B cell (primary cell): ENCODE measurements at regions not wholly inside any gene's neighbourhood (a gene's known extent, or its start where the extent isn't known, plus 50 kb on each side); places are given as distances from the start of the nearest gene placed in this dataset.

ENCODE experiments used
- ATAC-seq: fragments of 200-7000 bp; cut with Tn5 transposase; one replicate; pipeline ENCODE4 v1.10.0; 2021; ENCODE audit warnings: low read depth, mild to moderate bottlenecking, moderate number of reproducible peaks, moderate library complexity
- CTCF ChIA-PET: fragments of 350-600 bp; sonication (Branson Sonifier 250); formaldehyde crosslinking; loops from one replicate; lab custom pipeline; 2021; ENCODE audit warnings: antibody characterized with exemption, inconsistent platforms; lab: Charles Lee
- POLR2A ChIA-PET: fragments of 350-600 bp; sonication (Branson Sonifier 250); formaldehyde crosslinking; loops from one replicate; lab custom pipeline; 2021; ENCODE audit warnings: antibody characterized with exemption; lab: Charles Lee
- DNase-seq: peaks from one replicate; pipeline ENCODE4 v3.0.0; 2013
- H2AFZ ChIP-seq: 2 replicates; pipeline ENCODE4 v1.6.1; 2012; ENCODE audit warnings: mild to moderate bottlenecking, low read depth, low read length; ENCODE audit not compliant: insufficient read depth, poor library complexity, severe bottlenecking
- H3K27ac ChIP-seq, 2 donors: 1 replicate in 1 of 2; 2 replicates in 1 of 2; pipeline ENCODE4 v1.5.1; 2012 to 2013; ENCODE audit warnings: low read length in 2 of 2, mild to moderate bottlenecking in 2 of 2, moderate library complexity in 1 of 2
- H3K27me3 ChIP-seq, 4 experiments: fragments of 200-600 bp in 1 of 4; sonication (generic) in 1 of 4; replicated peaks in 1 of 4; 1 replicate in 2 of 4; 2 replicates in 2 of 4; pipeline versions ENCODE4 v1.6.1 to v1.7.0; 2013 to 2016; ENCODE audit warnings: low read length in 3 of 4, mild to moderate bottlenecking in 2 of 4, mixed read lengths in 1 of 4, moderate library complexity in 1 of 4; ENCODE audit not compliant: insufficient read depth in 4 of 4, control insufficient read depth in 3 of 4; ENCODE audit errors: control extremely low read depth in 1 of 4
- H3K36me3 ChIP-seq, 2 experiments: replicated peaks in 1 of 2; 1 replicate in 1 of 2; 2 replicates in 1 of 2; pipeline versions ENCODE4 v1.6.1 to v1.7.1; 2013; ENCODE audit warnings: low read length in 1 of 2; ENCODE audit not compliant: insufficient read depth in 2 of 2, control insufficient read depth in 1 of 2; ENCODE audit errors: control extremely low read depth in 1 of 2, extremely low read depth in 1 of 2
- H3K4me1 ChIP-seq, 2 donors: fragments of 200-600 bp in 1 of 2; sonication (generic) in 1 of 2; 1 replicate in 1 of 2; 2 replicates in 1 of 2; pipeline versions ENCODE4 v1.5.1 to v1.6.1; 2013 to 2017; ENCODE audit warnings: low read length in 2 of 2; ENCODE audit not compliant: control insufficient read depth in 2 of 2, insufficient read depth in 2 of 2
- H3K4me2 ChIP-seq: replicated peaks from 2 replicates; pipeline ENCODE3; 2012; ENCODE audit warnings: mild to moderate bottlenecking, low read depth, low read length; ENCODE audit not compliant: poor library complexity, severe bottlenecking
- H3K4me3 ChIP-seq, 5 experiments: fragments of 200-600 bp in 1 of 5; sonication (generic) in 1 of 5; 1 replicate in 3 of 5; 2 replicates in 2 of 5; pipeline versions ENCODE4 v1.5.1 to v1.7.0; 2011 to 2016; ENCODE audit warnings: low read length in 4 of 5, mild to moderate bottlenecking in 4 of 5, low read depth in 2 of 5, control low read depth in 1 of 5, moderate library complexity in 1 of 5; ENCODE audit not compliant: insufficient read depth in 1 of 5; ENCODE audit errors: control extremely low read depth in 1 of 5, extremely low read depth in 1 of 5
- H3K79me2 ChIP-seq: fragments of 200-600 bp; sonication (generic); one replicate; pipeline ENCODE4 v1.6.0; 2016; ENCODE audit warnings: low read length; ENCODE audit not compliant: control insufficient read depth, insufficient read depth
- H3K9ac ChIP-seq: fragments of 200-600 bp; sonication (generic); 2 replicates; pipeline ENCODE4 v1.6.1; 2017; ENCODE audit warnings: mild to moderate bottlenecking, low read length, moderate library complexity
- H3K9me3 ChIP-seq, 3 donors: one replicate each; pipeline versions ENCODE4 v1.6.1 to v1.7.1; 2013; ENCODE audit warnings: low read length in 2 of 3; ENCODE audit not compliant: control insufficient read depth in 2 of 3, insufficient read depth in 1 of 3; ENCODE audit errors: control extremely low read depth in 1 of 3
- H4K20me1 ChIP-seq: 2 replicates; pipeline ENCODE4 v1.6.0; 2012; ENCODE audit warnings: mild to moderate bottlenecking, low read length; ENCODE audit not compliant: insufficient read depth, control insufficient read depth, poor library complexity, severe bottlenecking
- H3K27ac Mint-ChIP-seq: one replicate; pipeline ENCODE4 v1.8.0; 2021; ENCODE audit warnings: mixed read lengths
- H3K27me3 Mint-ChIP-seq: one replicate; pipeline ENCODE4 v1.8.0; 2021; ENCODE audit warnings: mixed read lengths
- H3K4me1 Mint-ChIP-seq: one replicate; pipeline ENCODE4 v1.8.0; 2021; ENCODE audit warnings: mixed read lengths
- H3K4me3 Mint-ChIP-seq: one replicate; pipeline ENCODE4 v1.8.0; 2021; ENCODE audit warnings: mixed read lengths
- H3K9me3 Mint-ChIP-seq: one replicate; pipeline ENCODE4 v1.8.0; 2022; ENCODE audit warnings: mixed read lengths; ENCODE audit not compliant: insufficient read depth
- CTCF ChIP-seq: fragments of 200-600 bp; IDR thresholded peaks from one replicate; pipeline ENCODE4 v1.8.0; 2022; ENCODE audit warnings: antibody characterized with exemption, mild to moderate bottlenecking
- EZH2 ChIP-seq: IDR thresholded peaks from 2 replicates; pipeline ENCODE4 v1.6.1; 2012; ENCODE audit warnings: borderline replicate concordance, low read depth, mild to moderate bottlenecking, moderate library complexity, low read length; ENCODE audit not compliant: insufficient read depth, poor library complexity, severe bottlenecking
- WGBS: methylation state at CpG from one replicate; pipeline ENCODE4 v1.1.5; 2013; ENCODE audit warnings: missing lambda C conversion rate; ENCODE audit not compliant: insufficient coverage; 5-methylcytosine and 5-hydroxymethylcytosine counted together
- intact Hi-C: fragments of 100-400 bp; cut with micrococcal nuclease; formaldehyde crosslinking; loops from one replicate; pipeline ENCODE4 v1.10.0; 2022

- Histone ChIP-seq H3K9me3 (no peaks in the 10 kb centered on the region), H3K4me2 (no peak overlapping the region), H3K27ac (no peak overlapping the region), H2AFZ (no peak overlapping the region), H3K36me3 (no peaks in the 10 kb centered on the region), H4K20me1 (no peaks in the 10 kb centered on the region), H3K27me3 (no peaks in the 10 kb centered on the region), H3K4me3 (no peak overlapping the region), H3K4me1 (no peaks in the 10 kb centered on the region), H3K79me2 (no peaks in the 10 kb centered on the region), H3K9ac (no peak overlapping the region)
- Mint-ChIP-seq H3K4me3 (no peak overlapping the region), H3K27ac (no peak overlapping the region), H3K9me3 (no peaks in the 10 kb centered on the region), H3K27me3 (peaks cover 13% of the 10 kb centered on the region), H3K4me1 (no peaks in the 10 kb centered on the region)
- CTCF ChIA-PET: no interaction called here
- intact Hi-C loops: no loop called here
- POLR2A ChIA-PET: no interaction called here
- ATAC-seq (no peak), DNase-seq (no peak)
- TF ChIP-seq EZH2: no peak
- TF ChIP-seq CTCF: no peak
- WGBS: no CpG with 5 or more reads among the region's 1 CpG
These were observed 83.0 kb upstream of the WAC start for GRCh38 chr10:28449926-28450325.

GRCh38 chr10:28453926-28454325 is 79.0 kb upstream of the WAC start:
- Mint-ChIP-seq H3K27me3 (peaks cover 14% of the 10 kb centered on the region), H3K4me1 (no peaks in the 10 kb centered on the region), H3K4me3 (no peak overlapping the region), H3K27ac (no peak overlapping the region), H3K9me3 (no peaks in the 10 kb centered on the region)
- intact Hi-C loops: no loop called here
- no peaks in the 10 kb centered on the region for H3K9me3 ChIP-seq
- 80% methylated on average over 1 of the region's 1 CpG for WGBS
- H3K4me3 ChIP-seq: no peak overlapping the region
- no peaks in the 10 kb centered on the region for H3K79me2 ChIP-seq
- no peak for TF ChIP-seq CTCF
- no peak for TF ChIP-seq EZH2
- ChIA-PET CTCF (no interaction called here), POLR2A (no interaction called here)
- no peak overlapping the region for H3K27ac ChIP-seq
- H3K36me3 ChIP-seq: no peaks in the 10 kb centered on the region
- DNase-seq: no peak
- H3K27me3 ChIP-seq: no peaks in the 10 kb centered on the region
- no peaks in the 10 kb centered on the region for H3K4me1 ChIP-seq
- H2AFZ ChIP-seq: no peak overlapping the region
- H3K4me2 ChIP-seq: no peak overlapping the region
- ATAC-seq: no peak
- no peak overlapping the region for H3K9ac ChIP-seq
- no peaks in the 10 kb centered on the region for H4K20me1 ChIP-seq
